ENCODE measurements at regions not wholly inside any gene's neighbourhood (a gene's known extent, or its start where the extent isn't known, plus 50 kb on each side); places are given as distances from the start of the nearest gene placed in this dataset.

- no peak for TF ChIP-seq EZH2phosphoT487 (IDR thresholded peaks at IDR 0.05; ENCODE audit: insufficient read depth, low read depth)
- no peak for TF ChIP-seq EZH2 (IDR thresholded peaks at IDR 0.05; ENCODE audit: insufficient read depth, poor library complexity, severe bottlenecking)
Measured at GRCh38 chr15:39130556-39131379, 450.1 kb upstream of the THBS1 start.
